ENCODE measurements at regions not wholly inside any gene's neighbourhood (a gene's known extent, or its start where the extent isn't known, plus 50 kb on each side); places are given as distances from the start of the nearest gene placed in this dataset.

DNA sequence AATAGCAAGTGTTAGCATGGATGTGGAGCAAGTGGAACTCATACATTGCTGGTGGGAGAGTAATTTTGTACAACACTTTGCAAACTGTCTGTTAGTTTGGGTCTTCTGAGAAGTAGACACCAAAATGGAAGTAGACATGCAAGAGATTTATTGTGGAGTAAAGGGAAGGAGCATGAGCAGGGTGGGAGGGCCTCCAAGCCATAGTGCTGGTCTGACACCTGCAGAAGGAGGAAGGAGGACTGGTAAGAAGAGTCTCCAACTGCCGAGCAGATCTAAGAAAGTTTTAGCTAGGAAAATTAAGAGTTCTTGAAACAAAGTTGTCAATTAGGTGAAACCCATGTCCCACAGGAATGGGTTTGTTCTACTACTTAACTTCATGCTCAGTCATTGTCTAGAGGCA lies 64.0 kb upstream of the DDIT4L start:
- WGBS, 2 donors, result 88 to 89% methylated on average over 1 of the region's 1 CpG
- no peak for DNase-seq (ENCODE audit: low spot score in 2 of 2)
- H3K4me3 ChIP-seq (ENCODE audit: low read depth, poor library complexity, severe bottlenecking), result no peak overlapping the region
- no peak for TF ChIP-seq POLR2A (IDR thresholded peaks at IDR 0.05)
- TF ChIP-seq, protein P1, sequence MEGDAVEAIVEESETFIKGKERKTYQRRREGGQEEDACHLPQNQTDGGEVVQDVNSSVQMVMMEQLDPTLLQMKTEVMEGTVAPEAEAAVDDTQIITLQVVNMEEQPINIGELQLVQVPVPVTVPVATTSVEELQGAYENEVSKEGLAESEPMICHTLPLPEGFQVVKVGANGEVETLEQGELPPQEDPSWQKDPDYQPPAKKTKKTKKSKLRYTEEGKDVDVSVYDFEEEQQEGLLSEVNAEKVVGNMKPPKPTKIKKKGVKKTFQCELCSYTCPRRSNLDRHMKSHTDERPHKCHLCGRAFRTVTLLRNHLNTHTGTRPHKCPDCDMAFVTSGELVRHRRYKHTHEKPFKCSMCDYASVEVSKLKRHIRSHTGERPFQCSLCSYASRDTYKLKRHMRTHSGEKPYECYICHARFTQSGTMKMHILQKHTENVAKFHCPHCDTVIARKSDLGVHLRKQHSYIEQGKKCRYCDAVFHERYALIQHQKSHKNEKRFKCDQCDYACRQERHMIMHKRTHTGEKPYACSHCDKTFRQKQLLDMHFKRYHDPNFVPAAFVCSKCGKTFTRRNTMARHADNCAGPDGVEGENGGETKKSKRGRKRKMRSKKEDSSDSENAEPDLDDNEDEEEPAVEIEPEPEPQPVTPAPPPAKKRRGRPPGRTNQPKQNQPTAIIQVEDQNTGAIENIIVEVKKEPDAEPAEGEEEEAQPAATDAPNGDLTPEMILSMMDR (IDR thresholded peaks at IDR 0.05), result no peak
- intact Hi-C loops (cut with DNase I; ENCODE audit: low total_unique reads), result no loop called here

DNA sequence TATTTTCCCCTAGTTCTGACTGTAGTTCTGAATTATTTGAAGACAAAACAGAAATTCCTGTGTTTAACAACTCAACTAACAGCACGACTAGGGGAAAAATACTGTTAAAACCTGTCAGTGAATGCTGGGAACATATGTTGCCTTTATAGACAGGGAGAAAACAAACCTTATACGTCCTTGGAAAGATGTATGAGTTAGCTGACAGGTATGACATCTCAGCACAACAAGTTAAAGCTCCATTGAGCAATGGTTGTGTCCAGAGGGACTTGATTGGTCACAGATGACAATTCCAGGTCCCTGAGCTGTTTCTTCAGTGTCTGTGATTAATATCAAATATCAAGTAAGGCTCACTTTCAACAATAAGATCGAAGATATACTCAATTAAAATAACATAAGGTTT lies 58.2 kb upstream of the DDIT4L start:
- TF ChIP-seq, protein P1 (IDR thresholded peaks at IDR 0.05), result no peak
- no peak for TF ChIP-seq POLR2A (IDR thresholded peaks at IDR 0.05)
- intact Hi-C loops (cut with DNase I; ENCODE audit: low total_unique reads), result no loop called here
- WGBS, 2 donors, result 53 to 56% methylated on average over 3 of the region's 3 CpGs
- DNase-seq (ENCODE audit: low spot score in 2 of 2), result no peak
- no peak overlapping the region for H3K4me3 ChIP-seq (ENCODE audit: low read depth, poor library complexity, severe bottlenecking)

DNA sequence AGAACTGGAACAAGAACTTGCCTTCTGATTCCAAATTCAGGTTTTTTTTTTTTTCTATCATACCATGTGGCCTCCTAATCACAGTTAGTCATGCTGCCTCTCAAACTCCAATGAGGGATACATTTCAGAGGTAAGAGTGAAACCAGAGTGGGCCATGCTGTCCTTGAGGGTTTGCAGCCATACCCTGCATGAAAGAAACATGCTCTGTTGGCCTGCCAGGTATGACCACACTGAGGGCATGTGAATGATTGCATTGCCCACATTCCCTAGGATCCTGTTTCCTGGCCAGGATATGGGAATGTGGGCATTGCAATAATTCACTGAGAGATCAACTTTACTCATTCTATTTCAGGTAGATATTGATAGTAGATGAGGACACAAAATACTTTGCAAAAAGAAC lies 56.4 kb upstream of the DDIT4L start:
- TF ChIP-seq, protein P1 (IDR thresholded peaks at IDR 0.05), result no peak
- no peak for TF ChIP-seq POLR2A (IDR thresholded peaks at IDR 0.05)
- intact Hi-C loops (cut with DNase I; ENCODE audit: low total_unique reads), result no loop called here
- no peak for DNase-seq (ENCODE audit: low spot score in 2 of 2)
- no peak overlapping the region for H3K4me3 ChIP-seq (ENCODE audit: low read depth, poor library complexity, severe bottlenecking)

DNA sequence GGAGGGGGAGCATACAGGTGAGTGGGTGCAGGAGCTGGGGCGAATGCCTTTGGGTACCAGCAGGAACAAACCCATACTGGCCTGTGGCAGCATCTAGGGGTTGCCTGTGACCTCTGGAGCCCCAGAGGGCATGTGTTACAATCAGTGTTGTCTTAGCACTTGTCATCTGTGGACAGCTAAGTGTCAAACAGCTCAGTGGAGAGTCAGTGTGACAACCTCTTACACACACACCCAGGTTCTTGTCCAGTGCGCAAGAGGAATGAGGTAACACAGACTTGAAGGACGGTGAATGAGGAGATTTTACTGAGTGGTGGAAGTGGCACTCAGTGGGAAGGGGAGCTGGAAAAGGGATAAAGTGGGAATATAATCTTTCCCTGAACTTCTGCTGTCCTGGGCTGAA lies 54.1 kb upstream of the DDIT4L start:
- no peak for TF ChIP-seq POLR2A (IDR thresholded peaks at IDR 0.05)
- DNase-seq (ENCODE audit: low spot score in 2 of 2), result no peak
- H3K4me3 ChIP-seq (ENCODE audit: low read depth, poor library complexity, severe bottlenecking), result no peak overlapping the region
- WGBS, 2 donors, result 86 to 96% methylated on average over 3 of the region's 3 CpGs
- intact Hi-C loops (cut with DNase I; ENCODE audit: low total_unique reads), result no loop called here

Data from lower leg skin (tissue), 4 donors.